H9 (cell line): ENCODE measurements at regions not wholly inside any gene's neighbourhood (a gene's known extent, or its start where the extent isn't known, plus 50 kb on each side); places are given as distances from the start of the nearest gene placed in this dataset.

Source experiments
- DNase-seq: peaks from one replicate; pipeline ENCODE4 v3.0.0-alpha.2; 2017
- H2AFZ ChIP-seq: one replicate; pipeline ENCODE4 v1.6.1; 2013; ENCODE audit warnings: mild to moderate bottlenecking, low read length, control low read depth, moderate library complexity
- H2AK5ac ChIP-seq: 2 replicates; pipeline ENCODE4 v1.6.1; 2013; ENCODE audit warnings: low read length, control low read depth, mixed read lengths; ENCODE audit not compliant: insufficient read length
- H2BK120ac ChIP-seq: one replicate; pipeline ENCODE4 v1.6.1; 2013; ENCODE audit warnings: low read depth, mild to moderate bottlenecking, low read length, control low read depth, inconsistent platforms; ENCODE audit not compliant: poor library complexity, severe bottlenecking
- H2BK12ac ChIP-seq: 2 replicates; pipeline ENCODE4 v1.6.1; 2013; ENCODE audit warnings: low read length, control low read depth, mixed read lengths, low read depth; ENCODE audit not compliant: insufficient read length
- H2BK15ac ChIP-seq: 2 replicates; pipeline ENCODE4 v1.6.1; 2013; ENCODE audit warnings: low read depth, low read length, control low read depth
- H2BK20ac ChIP-seq: one replicate; pipeline ENCODE4 v1.6.1; 2013; ENCODE audit warnings: low read depth, mild to moderate bottlenecking, low read length, control low read depth, inconsistent platforms; ENCODE audit not compliant: poor library complexity, severe bottlenecking
- H2BK5ac ChIP-seq: 2 replicates; pipeline ENCODE4 v1.6.1; 2013; ENCODE audit warnings: low read length, control low read depth, mixed read lengths; ENCODE audit not compliant: insufficient read length
- H3K14ac ChIP-seq: 2 replicates; pipeline ENCODE4 v1.6.1; 2013; ENCODE audit warnings: low read length, control low read depth; ENCODE audit not compliant: insufficient read depth
- H3K18ac ChIP-seq: 2 replicates; pipeline ENCODE4 v1.6.1; 2013; ENCODE audit warnings: low read depth, mild to moderate bottlenecking, mixed read lengths, low read length, control low read depth; ENCODE audit not compliant: insufficient read length
- H3K23ac ChIP-seq: 2 replicates; pipeline ENCODE4 v1.6.1; 2013; ENCODE audit warnings: low read length, control low read depth, mixed read lengths, low read depth; ENCODE audit not compliant: insufficient read length
- H3K23me2 ChIP-seq: 2 replicates; pipeline ENCODE4 v1.6.1; 2013; ENCODE audit warnings: low read depth, mild to moderate bottlenecking, mixed read lengths, low read length, control low read depth; ENCODE audit not compliant: insufficient read length, poor library complexity, severe bottlenecking
- H3K27ac ChIP-seq: 2 replicates; pipeline ENCODE4 v1.5.1; 2013; ENCODE audit warnings: low read length, control low read depth, mixed read lengths, low read depth; ENCODE audit not compliant: insufficient read length
- H3K27me3 ChIP-seq: 2 replicates; pipeline ENCODE4 v1.6.1; 2013; ENCODE audit warnings: low read length, control low read depth, inconsistent platforms; ENCODE audit not compliant: insufficient read depth
- H3K4ac ChIP-seq: 2 replicates; pipeline ENCODE4 v1.6.1; 2013; ENCODE audit warnings: low read depth, mild to moderate bottlenecking, control low read depth, inconsistent platforms, low read length, moderate library complexity
- H3K4me1 ChIP-seq: 2 replicates; pipeline ENCODE4 v1.6.1; 2013; ENCODE audit warnings: low read length, control low read depth, inconsistent platforms; ENCODE audit not compliant: insufficient read depth
- H3K4me2 ChIP-seq: 2 replicates; pipeline ENCODE4 v1.6.1; 2013; ENCODE audit warnings: low read length, control low read depth, mixed read lengths; ENCODE audit not compliant: insufficient read length, insufficient read depth
- H3K56ac ChIP-seq: 2 replicates; pipeline ENCODE4 v1.6.1; 2013; ENCODE audit warnings: low read depth, mild to moderate bottlenecking, mixed read lengths, low read length, control low read depth; ENCODE audit not compliant: insufficient read length
- H3K79me1 ChIP-seq: 2 replicates; pipeline ENCODE4 v1.6.1; 2013; ENCODE audit warnings: low read depth, mild to moderate bottlenecking, moderate library complexity, low read length, control low read depth, inconsistent platforms; ENCODE audit not compliant: insufficient read depth, poor library complexity, severe bottlenecking
- H3K79me2 ChIP-seq: 2 replicates; pipeline ENCODE4 v1.6.1; 2013; ENCODE audit warnings: low read length, control low read depth, inconsistent platforms; ENCODE audit not compliant: insufficient read depth
- H3K9ac ChIP-seq: 2 replicates; pipeline ENCODE4 v1.6.1; 2013; ENCODE audit warnings: low read length, control low read depth, mixed read lengths; ENCODE audit not compliant: insufficient read length; ENCODE audit errors: extremely low read depth
- H3K9me3 ChIP-seq: one replicate; pipeline ENCODE4 v1.6.1; 2013; ENCODE audit warnings: low read depth, low read length, inconsistent platforms; ENCODE audit not compliant: control insufficient read depth
- H3T11ph ChIP-seq: one replicate; pipeline ENCODE4 v1.6.1; 2013; ENCODE audit warnings: mild to moderate bottlenecking, low read length, control low read depth, inconsistent platforms
- H4K20me1 ChIP-seq: one replicate; pipeline ENCODE4 v1.6.1; 2013; ENCODE audit not compliant: control insufficient read depth, insufficient read length, insufficient read depth
- H4K5ac ChIP-seq: 2 replicates; pipeline ENCODE4 v1.6.1; 2013; ENCODE audit warnings: low read depth, mild to moderate bottlenecking, mixed read lengths, low read length, control low read depth; ENCODE audit not compliant: insufficient read length
- H4K8ac ChIP-seq: replicated peaks from 2 replicates; pipeline ENCODE4 v1.6.1; 2013; ENCODE audit warnings: low read length, control low read depth, mixed read lengths, low read depth; ENCODE audit not compliant: insufficient read length
- H4K91ac ChIP-seq: 2 replicates; pipeline ENCODE4 v1.6.1; 2013; ENCODE audit warnings: low read depth, mild to moderate bottlenecking, moderate library complexity, mixed read lengths, low read length, control low read depth; ENCODE audit not compliant: insufficient read length
- H3K27ac Mint-ChIP-seq, 3 experiments: 2 replicates in 2 of 3; 3 replicates in 1 of 3; pipeline ENCODE4 v1.8.0; 2020 to 2021; ENCODE audit warnings: mixed read lengths in 3 of 3, mild to moderate bottlenecking in 1 of 3, moderate library complexity in 1 of 3
- H3K27me3 Mint-ChIP-seq: 2 replicates; pipeline ENCODE4 v1.8.0; 2021; ENCODE audit warnings: low read depth, mild to moderate bottlenecking, moderate library complexity, mixed read lengths
- H3K36me3 Mint-ChIP-seq, 3 experiments: 2 replicates in 2 of 3; 3 replicates in 1 of 3; pipeline ENCODE4 v1.8.0; 2020 to 2021; ENCODE audit warnings: low read depth in 3 of 3, mixed read lengths in 3 of 3; ENCODE audit not compliant: insufficient read depth in 1 of 3
- H3K4me1 Mint-ChIP-seq, 2 experiments: 2 replicates each; pipeline ENCODE4 v1.8.0; 2020; ENCODE audit warnings: mixed read lengths in 2 of 2
- H3K4me3 Mint-ChIP-seq, 2 experiments: 2 replicates in 1 of 2; 3 replicates in 1 of 2; pipeline ENCODE4 v1.8.0; 2020 to 2021; ENCODE audit warnings: mild to moderate bottlenecking in 2 of 2, mixed read lengths in 2 of 2, moderate library complexity in 1 of 2
- H3K9me3 Mint-ChIP-seq, 2 experiments: 2 replicates in 1 of 2; 3 replicates in 1 of 2; pipeline ENCODE4 v1.8.0; 2020; ENCODE audit warnings: mild to moderate bottlenecking in 2 of 2, mixed read lengths in 2 of 2, moderate library complexity in 1 of 2
- WGBS: extraction: QIAGEN DNeasy Blood & Tissue Kit; methylation state at CpG from one replicate; pipeline ENCODE4 v1.1.7; 2013; ENCODE audit warnings: missing lambda C conversion rate, low lambda C conversion rate, mixed read lengths; ENCODE audit not compliant: insufficient read length; ENCODE audit errors: extremely low coverage; 5-methylcytosine and 5-hydroxymethylcytosine counted together
- TF ChIP-seq, protein P1 (sequence below): fragments of 200-600 bp; sonication (generic); conservative IDR thresholded peaks from 3 replicates; pipeline ENCODE4 v1.8.0; 2021; ENCODE audit warnings: antibody characterized with exemption, mild to moderate bottlenecking

DNA sequence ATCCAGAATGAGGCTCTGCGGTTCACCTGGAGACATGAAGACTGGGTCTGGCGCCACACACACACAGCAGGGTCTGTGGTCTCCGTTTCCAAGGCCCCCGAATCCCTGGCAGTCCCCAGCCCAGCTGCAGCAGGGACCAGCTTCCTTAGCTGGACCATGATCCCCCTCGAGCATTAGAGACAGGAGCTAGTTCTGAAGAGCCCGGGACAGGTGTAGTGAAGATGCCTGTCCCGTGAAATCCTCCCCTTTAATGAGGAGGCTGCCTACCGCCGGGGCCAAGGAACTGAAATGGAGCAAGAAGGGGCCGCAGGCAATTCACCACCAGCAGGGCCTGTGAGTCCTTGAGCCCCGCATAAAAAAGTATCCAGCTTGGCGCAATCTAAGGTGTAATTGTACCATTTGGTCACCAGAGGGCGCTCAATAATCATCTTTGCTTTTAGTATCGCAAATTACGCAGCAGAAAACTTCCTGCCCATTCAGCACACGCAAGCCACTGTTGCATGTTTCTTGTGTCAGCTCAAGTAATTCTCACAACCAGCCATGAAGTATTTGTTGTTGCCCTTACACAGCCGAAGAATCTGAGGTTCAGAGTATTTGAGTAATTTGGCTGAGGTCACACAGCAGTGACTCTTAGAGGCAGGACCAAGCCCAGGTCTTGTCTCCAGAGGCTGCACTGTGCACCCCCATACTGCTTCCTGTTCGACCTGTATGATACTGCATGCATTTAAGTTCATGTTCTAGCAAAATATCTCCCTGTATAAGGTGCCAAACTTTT, 54.3 kb upstream of the PPP2R5C start:
- Histone ChIP-seq H2AFZ (no peak overlapping the region), H2BK120ac (no peak overlapping the region), H3K4ac (no peak overlapping the region), H4K5ac (no peak overlapping the region), H3K9ac (no peak overlapping the region), H2BK20ac (no peak overlapping the region), H2BK5ac (no peak overlapping the region), H3K27ac (no peak overlapping the region), H3K56ac (no peak overlapping the region), H3K14ac (no peak overlapping the region), H2BK15ac (no peak overlapping the region), H4K20me1 (no peaks in the 10 kb centered on the region), H3K79me2 (no peaks in the 10 kb centered on the region), H2AK5ac (no peak overlapping the region), H3K4me1 (no peaks in the 10 kb centered on the region), H4K91ac (no peak overlapping the region), H3K27me3 (no peaks in the 10 kb centered on the region), H3K18ac (no peak overlapping the region), H3K23ac (no peak overlapping the region), H3K23me2 (no peaks in the 10 kb centered on the region), H4K8ac (no peak overlapping the region), H3K79me1 (no peaks in the 10 kb centered on the region), H3T11ph (no peak overlapping the region), H2BK12ac (no peak overlapping the region), H3K4me2 (no peak overlapping the region), H3K9me3 (no peaks in the 10 kb centered on the region)
- H3K36me3 Mint-ChIP-seq = no peaks in the 10 kb centered on the region
- TF ChIP-seq, protein P1, sequence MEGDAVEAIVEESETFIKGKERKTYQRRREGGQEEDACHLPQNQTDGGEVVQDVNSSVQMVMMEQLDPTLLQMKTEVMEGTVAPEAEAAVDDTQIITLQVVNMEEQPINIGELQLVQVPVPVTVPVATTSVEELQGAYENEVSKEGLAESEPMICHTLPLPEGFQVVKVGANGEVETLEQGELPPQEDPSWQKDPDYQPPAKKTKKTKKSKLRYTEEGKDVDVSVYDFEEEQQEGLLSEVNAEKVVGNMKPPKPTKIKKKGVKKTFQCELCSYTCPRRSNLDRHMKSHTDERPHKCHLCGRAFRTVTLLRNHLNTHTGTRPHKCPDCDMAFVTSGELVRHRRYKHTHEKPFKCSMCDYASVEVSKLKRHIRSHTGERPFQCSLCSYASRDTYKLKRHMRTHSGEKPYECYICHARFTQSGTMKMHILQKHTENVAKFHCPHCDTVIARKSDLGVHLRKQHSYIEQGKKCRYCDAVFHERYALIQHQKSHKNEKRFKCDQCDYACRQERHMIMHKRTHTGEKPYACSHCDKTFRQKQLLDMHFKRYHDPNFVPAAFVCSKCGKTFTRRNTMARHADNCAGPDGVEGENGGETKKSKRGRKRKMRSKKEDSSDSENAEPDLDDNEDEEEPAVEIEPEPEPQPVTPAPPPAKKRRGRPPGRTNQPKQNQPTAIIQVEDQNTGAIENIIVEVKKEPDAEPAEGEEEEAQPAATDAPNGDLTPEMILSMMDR = peak; percentile 90
- H3K4me1 Mint-ChIP-seq = peaks cover 19 to 24% of the 10 kb centered on the region in 2 experiments
- peaks cover 8 to 13% of the 10 kb centered on the region in 2 experiments for H3K9me3 Mint-ChIP-seq
- peak; percentile 83 for DNase-seq
- H3K4me3 Mint-ChIP-seq = peak overlapping the region in 1 of 2 experiments; percentile 23; a peak in 1 of 5 replicates
- no CpG with 5 or more reads among the region's 18 CpGs for WGBS
- no peak overlapping the region; a peak in 1 of 7 replicates for H3K27ac Mint-ChIP-seq
- peaks cover 43% of the 10 kb centered on the region for H3K27me3 Mint-ChIP-seq
